GM18867 (cell line): ENCODE measurements at regions not wholly inside any gene's neighbourhood (a gene's known extent, or its start where the extent isn't known, plus 50 kb on each side); places are given as distances from the start of the nearest gene placed in this dataset.

Source experiments
- ATAC-seq: cut with Tn5 transposase; IDR thresholded peaks from one replicate; pipeline ENCODE4 v1.9.1; 2021; ENCODE audit warnings: mild to moderate bottlenecking, moderate library complexity; ENCODE audit not compliant: unreplicated experiment

- no peak for ATAC-seq
These were observed 114.2 kb downstream of the FOXD2 start for GRCh38 chr1:47551971-47552528.

- no peak for ATAC-seq
These were observed 116.2 kb downstream of the FOXD2 start for GRCh38 chr1:47554082-47554481.

- no peak for ATAC-seq
These were observed 117.1 kb downstream of the FOXD2 start for GRCh38 chr1:47554901-47555300.

GRCh38 chr1:47555306-47555705 is 117.5 kb downstream of the FOXD2 start:
- ATAC-seq: no peak

- no peak for ATAC-seq
These were observed 118.2 kb downstream of the FOXD2 start for GRCh38 chr1:47555841-47556560.

GRCh38 chr1:47557066-47557465 is 119.2 kb downstream of the FOXD2 start:
- no peak for ATAC-seq

- no peak for ATAC-seq
These were observed 121.1 kb downstream of the FOXD2 start for GRCh38 chr1:47558601-47559593.

GRCh38 chr1:47559944-47560695 is 122.3 kb downstream of the FOXD2 start:
- no peak for ATAC-seq

GRCh38 chr1:47561523-47562007 is 123.7 kb downstream of the FOXD2 start:
- no peak for ATAC-seq

GRCh38 chr1:47562147-47562546 is 124.3 kb downstream of the FOXD2 start:
- no peak for ATAC-seq

- no peak for ATAC-seq
These were observed 125.0 kb downstream of the FOXD2 start for GRCh38 chr1:47562799-47563198.

- ATAC-seq: no peak
These were observed 125.4 kb downstream of the FOXD2 start for GRCh38 chr1:47563201-47563600.

- ATAC-seq: no peak
These were observed 126.7 kb downstream of the FOXD2 start for GRCh38 chr1:47564570-47564969.

- ATAC-seq: no peak
These were observed 127.2 kb downstream of the FOXD2 start for GRCh38 chr1:47565092-47565491.

- no peak for ATAC-seq
These were observed 127.8 kb downstream of the FOXD2 start for GRCh38 chr1:47565676-47566075.

GRCh38 chr1:47568763-47569162 is 130.9 kb downstream of the FOXD2 start:
- ATAC-seq: no peak

- ATAC-seq: no peak
These were observed 131.4 kb downstream of the FOXD2 start for GRCh38 chr1:47569261-47569660.

- no peak for ATAC-seq
These were observed 132.0 kb downstream of the FOXD2 start for GRCh38 chr1:47569681-47570470.

- no peak for ATAC-seq
These were observed 133.3 kb downstream of the FOXD2 start for GRCh38 chr1:47571161-47571560.

GRCh38 chr1:47571952-47572351 is 134.1 kb downstream of the FOXD2 start:
- no peak for ATAC-seq
